K562 (cell line): ENCODE measurements at regions not wholly inside any gene's neighbourhood (a gene's known extent, or its start where the extent isn't known, plus 50 kb on each side); places are given as distances from the start of the nearest gene placed in this dataset.
"Not testable (repeated sequence)": the region's sequence is repeated elsewhere in the genome, so short reads cannot be mapped to it uniquely, and the experiment has no call there.

ENCODE experiments used
- ADNP ChIP-seq: fragments of 200-800 bp; sonication (Bioruptor generic); IDR thresholded peaks from 2 replicates; pipeline ENCODE4 v1.6.1; 2016; ENCODE audit warnings: missing genetic modification characterization, missing compliant biosample characterization
- CBX2 ChIP-seq: fragments of 200-600 bp; sonication (generic); IDR thresholded peaks from one replicate; pipeline ENCODE4 v1.6.1; 2012; ENCODE audit warnings: mild to moderate bottlenecking, low read length, inconsistent platforms; ENCODE audit not compliant: insufficient read depth, poor library complexity, severe bottlenecking
- MYNN ChIP-seq, 2 experiments: sonication (generic); formaldehyde crosslinking in 1 of 2; IDR thresholded peaks; 2 replicates each; pipeline versions ENCODE4 v1.5.0 to v1.6.1; 2016 to 2020; ENCODE audit warnings: antibody characterized with exemption in 1 of 2, missing genetic modification reagents in 1 of 2
- OTX1 ChIP-seq: fragments of 450-650 bp; formaldehyde crosslinking; IDR thresholded peaks from 2 replicates; pipeline ENCODE4 v1.4.0; 2022; ENCODE audit warnings: mild to moderate bottlenecking
- PHF8 ChIP-seq: fragments of 200-600 bp; sonication (generic); IDR thresholded peaks from 2 replicates; pipeline ENCODE4 v1.6.1; 2012; ENCODE audit warnings: mixed run types, mild to moderate bottlenecking, inconsistent platforms, low read length, moderate library complexity, borderline replicate concordance
- POLR3A ChIP-seq: IDR thresholded peaks from 2 replicates; pipeline ENCODE4 v1.6.1; 2011; ENCODE audit warnings: borderline replicate concordance, mild to moderate bottlenecking, moderate library complexity; ENCODE audit not compliant: insufficient read length, insufficient read depth; ENCODE audit errors: extremely low read depth
- SMC3 ChIP-seq: conservative IDR thresholded peaks from 2 replicates; pipeline ENCODE4 v1.6.1; 2011; ENCODE audit warnings: low read depth, low read length, improper control_type of control experiment; ENCODE audit not compliant: insufficient read depth
- ZNF324 ChIP-seq: fragments of 250-450 bp; sonication (Bioruptor Pico); IDR thresholded peaks from 2 replicates; pipeline ENCODE4 v1.4.0; 2020; ENCODE audit warnings: mild to moderate bottlenecking
- TF ChIP-seq, protein P1 (sequence below), 3 experiments: IDR thresholded peaks in 2 of 3; conservative IDR thresholded peaks in 1 of 3; 2 replicates each; pipeline ENCODE4 v1.5.1; 2011 to 2012; ENCODE audit warnings: low read length in 3 of 3, mild to moderate bottlenecking in 3 of 3, control low read depth in 2 of 3, improper control_type of control experiment in 1 of 3, inconsistent platforms in 1 of 3, low read depth in 1 of 3, mixed read lengths in 1 of 3, moderate library complexity in 1 of 3; ENCODE audit not compliant: insufficient read depth in 2 of 3
- TF ChIP-seq, protein P2 (sequence below): sonication (generic); formaldehyde crosslinking; IDR thresholded peaks from 2 replicates; pipeline ENCODE4 v1.9.0; 2022; ENCODE audit warnings: mild to moderate bottlenecking, missing genetic modification reagents
- TF ChIP-seq, protein P3 (sequence below): fragments of 150-350 bp; conservative IDR thresholded peaks from 2 replicates; pipeline ENCODE4 v1.6.1; 2014; ENCODE audit warnings: low read length
- TF ChIP-seq, protein P4 (sequence below): IDR thresholded peaks from 2 replicates; pipeline ENCODE4 v1.6.1; 2016; ENCODE audit warnings: missing genetic modification characterization, missing compliant biosample characterization

DNA sequence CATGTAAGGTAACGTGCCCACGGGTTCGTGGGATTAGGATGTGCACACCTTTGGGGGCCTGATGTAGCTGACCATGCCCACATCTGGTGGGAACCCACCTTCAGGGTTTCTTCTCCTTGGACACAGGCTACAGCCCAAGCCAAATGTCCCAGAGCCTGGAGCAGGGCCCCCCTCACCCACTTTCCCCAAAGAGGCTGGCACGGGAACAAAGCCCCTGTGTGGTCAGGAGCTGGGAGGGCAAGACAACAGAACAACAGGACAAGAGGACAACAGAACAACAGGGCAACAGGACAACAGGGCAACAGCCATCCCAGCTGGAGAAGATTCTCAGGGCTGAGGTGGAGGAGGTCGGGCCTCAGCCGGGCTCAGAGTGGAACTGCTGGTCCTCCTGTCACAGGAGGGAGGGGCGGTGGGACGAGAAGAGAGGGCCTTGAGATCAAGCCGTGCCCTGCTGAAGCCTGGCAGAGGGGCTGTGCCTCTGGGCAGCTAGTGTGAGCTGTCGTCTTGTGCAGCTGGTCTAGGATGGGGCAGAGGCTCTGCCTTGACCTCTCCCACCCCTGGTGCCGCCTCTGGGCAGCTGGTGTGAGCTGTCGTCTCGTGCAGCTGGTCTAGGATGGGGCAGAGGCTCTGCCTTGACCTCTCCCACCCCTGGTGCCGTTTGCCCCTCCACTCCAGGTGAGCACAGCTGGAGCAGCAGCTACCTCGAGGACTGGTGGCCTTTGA is 323.7 kb downstream of the CACNA1B start:
- TF ChIP-seq PHF8; POLR3A; ADNP; CBX2; ZNF324 (CRISPR knock-in tag); MYNN (IDR thresholded peaks at IDR 0.05); MYNN (CRISPR knock-in tag; IDR thresholded peaks at IDR 0.05); SMC3; OTX1 (CRISPR knock-in tag): not testable (repeated sequence)
- TF ChIP-seq, protein P1, sequence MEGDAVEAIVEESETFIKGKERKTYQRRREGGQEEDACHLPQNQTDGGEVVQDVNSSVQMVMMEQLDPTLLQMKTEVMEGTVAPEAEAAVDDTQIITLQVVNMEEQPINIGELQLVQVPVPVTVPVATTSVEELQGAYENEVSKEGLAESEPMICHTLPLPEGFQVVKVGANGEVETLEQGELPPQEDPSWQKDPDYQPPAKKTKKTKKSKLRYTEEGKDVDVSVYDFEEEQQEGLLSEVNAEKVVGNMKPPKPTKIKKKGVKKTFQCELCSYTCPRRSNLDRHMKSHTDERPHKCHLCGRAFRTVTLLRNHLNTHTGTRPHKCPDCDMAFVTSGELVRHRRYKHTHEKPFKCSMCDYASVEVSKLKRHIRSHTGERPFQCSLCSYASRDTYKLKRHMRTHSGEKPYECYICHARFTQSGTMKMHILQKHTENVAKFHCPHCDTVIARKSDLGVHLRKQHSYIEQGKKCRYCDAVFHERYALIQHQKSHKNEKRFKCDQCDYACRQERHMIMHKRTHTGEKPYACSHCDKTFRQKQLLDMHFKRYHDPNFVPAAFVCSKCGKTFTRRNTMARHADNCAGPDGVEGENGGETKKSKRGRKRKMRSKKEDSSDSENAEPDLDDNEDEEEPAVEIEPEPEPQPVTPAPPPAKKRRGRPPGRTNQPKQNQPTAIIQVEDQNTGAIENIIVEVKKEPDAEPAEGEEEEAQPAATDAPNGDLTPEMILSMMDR (IDR thresholded peaks at IDR 0.05 in 2 of 3, conservative IDR thresholded peaks at IDR 0.05 in 1 of 3; ENCODE audit: insufficient read depth in 2 of 3, low read depth in 1 of 3, low read length in 3 of 3): not testable (repeated sequence)
- TF ChIP-seq, protein P2, sequence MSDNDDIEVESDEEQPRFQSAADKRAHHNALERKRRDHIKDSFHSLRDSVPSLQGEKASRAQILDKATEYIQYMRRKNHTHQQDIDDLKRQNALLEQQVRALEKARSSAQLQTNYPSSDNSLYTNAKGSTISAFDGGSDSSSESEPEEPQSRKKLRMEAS (CRISPR knock-in tag): not testable (repeated sequence)
- TF ChIP-seq, protein P3, sequence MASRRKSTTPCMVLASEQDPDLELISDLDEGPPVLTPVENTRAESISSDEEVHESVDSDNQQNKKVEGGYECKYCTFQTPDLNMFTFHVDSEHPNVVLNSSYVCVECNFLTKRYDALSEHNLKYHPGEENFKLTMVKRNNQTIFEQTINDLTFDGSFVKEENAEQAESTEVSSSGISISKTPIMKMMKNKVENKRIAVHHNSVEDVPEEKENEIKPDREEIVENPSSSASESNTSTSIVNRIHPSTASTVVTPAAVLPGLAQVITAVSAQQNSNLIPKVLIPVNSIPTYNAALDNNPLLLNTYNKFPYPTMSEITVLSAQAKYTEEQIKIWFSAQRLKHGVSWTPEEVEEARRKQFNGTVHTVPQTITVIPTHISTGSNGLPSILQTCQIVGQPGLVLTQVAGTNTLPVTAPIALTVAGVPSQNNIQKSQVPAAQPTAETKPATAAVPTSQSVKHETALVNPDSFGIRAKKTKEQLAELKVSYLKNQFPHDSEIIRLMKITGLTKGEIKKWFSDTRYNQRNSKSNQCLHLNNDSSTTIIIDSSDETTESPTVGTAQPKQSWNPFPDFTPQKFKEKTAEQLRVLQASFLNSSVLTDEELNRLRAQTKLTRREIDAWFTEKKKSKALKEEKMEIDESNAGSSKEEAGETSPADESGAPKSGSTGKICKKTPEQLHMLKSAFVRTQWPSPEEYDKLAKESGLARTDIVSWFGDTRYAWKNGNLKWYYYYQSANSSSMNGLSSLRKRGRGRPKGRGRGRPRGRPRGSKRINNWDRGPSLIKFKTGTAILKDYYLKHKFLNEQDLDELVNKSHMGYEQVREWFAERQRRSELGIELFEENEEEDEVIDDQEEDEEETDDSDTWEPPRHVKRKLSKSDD: not testable (repeated sequence)
- TF ChIP-seq, protein P4, sequence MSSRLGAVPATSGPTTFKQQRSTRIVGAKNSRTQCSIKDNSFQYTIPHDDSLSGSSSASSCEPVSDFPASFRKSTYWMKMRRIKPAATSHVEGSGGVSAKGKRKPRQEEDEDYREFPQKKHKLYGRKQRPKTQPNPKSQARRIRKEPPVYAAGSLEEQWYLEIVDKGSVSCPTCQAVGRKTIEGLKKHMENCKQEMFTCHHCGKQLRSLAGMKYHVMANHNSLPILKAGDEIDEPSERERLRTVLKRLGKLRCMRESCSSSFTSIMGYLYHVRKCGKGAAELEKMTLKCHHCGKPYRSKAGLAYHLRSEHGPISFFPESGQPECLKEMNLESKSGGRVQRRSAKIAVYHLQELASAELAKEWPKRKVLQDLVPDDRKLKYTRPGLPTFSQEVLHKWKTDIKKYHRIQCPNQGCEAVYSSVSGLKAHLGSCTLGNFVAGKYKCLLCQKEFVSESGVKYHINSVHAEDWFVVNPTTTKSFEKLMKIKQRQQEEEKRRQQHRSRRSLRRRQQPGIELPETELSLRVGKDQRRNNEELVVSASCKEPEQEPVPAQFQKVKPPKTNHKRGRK: not testable (repeated sequence)
